ENCODE measurements at regions not wholly inside any gene's neighbourhood (a gene's known extent, or its start where the extent isn't known, plus 50 kb on each side); places are given as distances from the start of the nearest gene placed in this dataset.

- H4K20me1 ChIP-seq (replicated peaks; ENCODE audit: control insufficient read depth, extremely low read depth, insufficient read depth, low read length), result no peaks in the 10 kb centered on the region
- H3K27ac ChIP-seq (ENCODE audit: insufficient read depth, low read depth, low read length), result no peak overlapping the region
- H3K9me3 ChIP-seq (replicated peaks; ENCODE audit: control insufficient read depth, insufficient read depth, low read length), result no peaks in the 10 kb centered on the region
- no peak overlapping the region for H3K9ac ChIP-seq (replicated peaks; ENCODE audit: extremely low read depth, insufficient read depth, low read length)
- no peaks in the 10 kb centered on the region for H3K4me1 ChIP-seq (ENCODE audit: control insufficient read depth, extremely low read depth, insufficient read depth, low read length)
- H3K36me3 ChIP-seq (ENCODE audit: control insufficient read depth in 2 of 2, extremely low read depth in 1 of 2, insufficient read depth in 2 of 2, low read length in 2 of 2), result no peaks in the 10 kb centered on the region
- intact Hi-C loops (cut with micrococcal nuclease) (no loop called here), dilution Hi-C loops (cut with MboI; ENCODE audit: extremely low pct_ligation_motif_present, low sequenced_read_pairs) (no loop called here)
- no peaks in the 10 kb centered on the region for H3K79me2 ChIP-seq (ENCODE audit: control insufficient read depth, insufficient read depth, low read length)
- TF ChIP-seq POLR2A (IDR thresholded peaks at IDR 0.05; ENCODE audit: low read depth, low read length) (no peak), MYC (IDR thresholded peaks at IDR 0.05; ENCODE audit: low read depth, low read length) (no peak), GATA2 (IDR thresholded peaks at IDR 0.05; ENCODE audit: insufficient read depth, insufficient read length, low read depth, low read length) (no peak), FOS (IDR thresholded peaks at IDR 0.05; ENCODE audit: borderline replicate concordance, insufficient read depth, low read length) (no peak), MAX (IDR thresholded peaks at IDR 0.05; ENCODE audit: insufficient read depth, insufficient read length) (no peak), EZH2 (IDR thresholded peaks at IDR 0.05; ENCODE audit: borderline replicate concordance, low read depth, low read length, severe bottlenecking) (no peak), POLR2AphosphoS5 (IDR thresholded peaks at IDR 0.05; ENCODE audit: insufficient read depth, low read depth, low read length) (no peak), JUN (IDR thresholded peaks at IDR 0.05; ENCODE audit: borderline replicate concordance, insufficient read depth, insufficient read length, low read depth) (no peak)
- TF ChIP-seq, protein P1, sequence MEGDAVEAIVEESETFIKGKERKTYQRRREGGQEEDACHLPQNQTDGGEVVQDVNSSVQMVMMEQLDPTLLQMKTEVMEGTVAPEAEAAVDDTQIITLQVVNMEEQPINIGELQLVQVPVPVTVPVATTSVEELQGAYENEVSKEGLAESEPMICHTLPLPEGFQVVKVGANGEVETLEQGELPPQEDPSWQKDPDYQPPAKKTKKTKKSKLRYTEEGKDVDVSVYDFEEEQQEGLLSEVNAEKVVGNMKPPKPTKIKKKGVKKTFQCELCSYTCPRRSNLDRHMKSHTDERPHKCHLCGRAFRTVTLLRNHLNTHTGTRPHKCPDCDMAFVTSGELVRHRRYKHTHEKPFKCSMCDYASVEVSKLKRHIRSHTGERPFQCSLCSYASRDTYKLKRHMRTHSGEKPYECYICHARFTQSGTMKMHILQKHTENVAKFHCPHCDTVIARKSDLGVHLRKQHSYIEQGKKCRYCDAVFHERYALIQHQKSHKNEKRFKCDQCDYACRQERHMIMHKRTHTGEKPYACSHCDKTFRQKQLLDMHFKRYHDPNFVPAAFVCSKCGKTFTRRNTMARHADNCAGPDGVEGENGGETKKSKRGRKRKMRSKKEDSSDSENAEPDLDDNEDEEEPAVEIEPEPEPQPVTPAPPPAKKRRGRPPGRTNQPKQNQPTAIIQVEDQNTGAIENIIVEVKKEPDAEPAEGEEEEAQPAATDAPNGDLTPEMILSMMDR (IDR thresholded peaks at IDR 0.05; ENCODE audit: extremely low read depth in 1 of 2, insufficient read depth in 1 of 2, low read depth in 1 of 2, low read length in 2 of 2), result no peak
- H3K9me1 ChIP-seq (replicated peaks; ENCODE audit: control insufficient read depth, extremely low read depth, insufficient read depth, low read length), result no peaks in the 10 kb centered on the region
- FAIRE-seq (no peak), DNase-seq (ENCODE audit: low read depth, low spot score) (no peak)
- no TSS peak for BruUV-seq (replicated peaks)
- H3K4me2 ChIP-seq (ENCODE audit: insufficient read depth, low read length), result no peak overlapping the region
- ChIA-PET POLR2A (no interaction called here), CTCF (no interaction called here)
- no peak overlapping the region for H2AFZ ChIP-seq (ENCODE audit: low read depth, low read length)
- no peak overlapping the region for H3K4me3 ChIP-seq (replicated peaks in 1 of 3; ENCODE audit: insufficient read depth in 1 of 3, low read depth in 1 of 3, low read length in 3 of 3)
- no peaks in the 10 kb centered on the region for H3K27me3 ChIP-seq (ENCODE audit: control insufficient read depth in 2 of 2, insufficient read depth in 2 of 2, low read length in 2 of 2)
These were observed 104.8 kb downstream of the EMX2 start for GRCh38 chr10:117647306-117647705.

Data from endothelial cell of umbilical vein (primary cell).